Right atrium auricular region (tissue), 2 donors: ENCODE measurements at regions not wholly inside any gene's neighbourhood (a gene's known extent, or its start where the extent isn't known, plus 50 kb on each side); places are given as distances from the start of the nearest gene placed in this dataset.
"Not testable (repeated sequence)": the region's sequence is repeated elsewhere in the genome, so short reads cannot be mapped to it uniquely, and the experiment has no call there.

Source experiments
- DNase-seq: peaks from one replicate; pipeline ENCODE4 v3.0.0-alpha.2; 2019; ENCODE audit warnings: low spot score
- H3K27ac ChIP-seq, 2 donors: fragments of 200-600 bp; sonication (generic); 1 replicate in 1 of 2; 2 replicates in 1 of 2; pipeline ENCODE4 v1.5.1; 2016 to 2019
- H3K27me3 ChIP-seq, 2 donors: fragments of 200-600 bp; sonication (generic); one replicate each; pipeline versions ENCODE4 v1.5.1 to v1.6.0; 2017 to 2019
- H3K36me3 ChIP-seq: fragments of 200-600 bp; sonication (generic); one replicate; pipeline ENCODE4 v1.5.1; 2016
- H3K4me1 ChIP-seq, 2 donors: fragments of 200-600 bp; sonication (generic); one replicate each; pipeline versions ENCODE4 v1.5.1 to v1.6.0; 2017 to 2019
- H3K4me3 ChIP-seq, 2 donors: fragments of 200-600 bp; sonication (generic); 1 replicate in 1 of 2; 2 replicates in 1 of 2; pipeline ENCODE4 v1.5.1; 2017 to 2019; ENCODE audit warnings: mild to moderate bottlenecking in 1 of 2, moderate library complexity in 1 of 2
- H3K9me3 ChIP-seq, 2 donors: fragments of 200-600 bp; sonication (generic); one replicate each; pipeline ENCODE4 v1.5.1; 2019
- TF ChIP-seq, protein P1 (sequence below), 2 donors: fragments of 200-600 bp; sonication (generic); IDR thresholded peaks; one replicate each; pipeline ENCODE4 v1.5.1; 2019; ENCODE audit warnings: antibody characterized with exemption in 2 of 2

DNA sequence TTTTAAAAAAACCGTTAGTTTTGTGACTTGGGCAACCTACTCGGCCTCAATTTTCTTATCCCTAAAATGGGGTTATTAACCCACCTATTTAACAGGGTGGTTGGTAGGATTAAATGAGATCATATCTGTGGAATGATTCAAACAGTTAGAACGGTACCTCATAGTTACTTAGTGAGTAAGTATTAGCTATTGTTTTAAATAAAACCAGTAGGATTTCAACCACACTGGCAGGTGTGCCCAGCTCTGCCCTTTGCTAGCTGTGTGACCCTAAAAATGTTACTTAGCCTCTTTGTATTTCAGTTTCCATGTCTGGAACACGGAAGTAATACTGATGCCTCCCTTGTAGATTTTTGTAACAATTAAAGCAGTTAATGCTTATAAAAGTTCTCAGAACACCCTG, 225.8 kb upstream of the SPRY1 start:
- TF ChIP-seq, protein P1, sequence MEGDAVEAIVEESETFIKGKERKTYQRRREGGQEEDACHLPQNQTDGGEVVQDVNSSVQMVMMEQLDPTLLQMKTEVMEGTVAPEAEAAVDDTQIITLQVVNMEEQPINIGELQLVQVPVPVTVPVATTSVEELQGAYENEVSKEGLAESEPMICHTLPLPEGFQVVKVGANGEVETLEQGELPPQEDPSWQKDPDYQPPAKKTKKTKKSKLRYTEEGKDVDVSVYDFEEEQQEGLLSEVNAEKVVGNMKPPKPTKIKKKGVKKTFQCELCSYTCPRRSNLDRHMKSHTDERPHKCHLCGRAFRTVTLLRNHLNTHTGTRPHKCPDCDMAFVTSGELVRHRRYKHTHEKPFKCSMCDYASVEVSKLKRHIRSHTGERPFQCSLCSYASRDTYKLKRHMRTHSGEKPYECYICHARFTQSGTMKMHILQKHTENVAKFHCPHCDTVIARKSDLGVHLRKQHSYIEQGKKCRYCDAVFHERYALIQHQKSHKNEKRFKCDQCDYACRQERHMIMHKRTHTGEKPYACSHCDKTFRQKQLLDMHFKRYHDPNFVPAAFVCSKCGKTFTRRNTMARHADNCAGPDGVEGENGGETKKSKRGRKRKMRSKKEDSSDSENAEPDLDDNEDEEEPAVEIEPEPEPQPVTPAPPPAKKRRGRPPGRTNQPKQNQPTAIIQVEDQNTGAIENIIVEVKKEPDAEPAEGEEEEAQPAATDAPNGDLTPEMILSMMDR (IDR thresholded peaks at IDR 0.05), result no peak
- no peak overlapping the region for H3K27ac ChIP-seq
- DNase-seq, result no peak
- no peaks in the 10 kb centered on the region for H3K36me3 ChIP-seq
- H3K27me3 ChIP-seq, result no peaks in the 10 kb centered on the region
- no peaks in the 10 kb centered on the region for H3K4me1 ChIP-seq
- H3K9me3 ChIP-seq, result no peaks in the 10 kb centered on the region
- no peak overlapping the region for H3K4me3 ChIP-seq

DNA sequence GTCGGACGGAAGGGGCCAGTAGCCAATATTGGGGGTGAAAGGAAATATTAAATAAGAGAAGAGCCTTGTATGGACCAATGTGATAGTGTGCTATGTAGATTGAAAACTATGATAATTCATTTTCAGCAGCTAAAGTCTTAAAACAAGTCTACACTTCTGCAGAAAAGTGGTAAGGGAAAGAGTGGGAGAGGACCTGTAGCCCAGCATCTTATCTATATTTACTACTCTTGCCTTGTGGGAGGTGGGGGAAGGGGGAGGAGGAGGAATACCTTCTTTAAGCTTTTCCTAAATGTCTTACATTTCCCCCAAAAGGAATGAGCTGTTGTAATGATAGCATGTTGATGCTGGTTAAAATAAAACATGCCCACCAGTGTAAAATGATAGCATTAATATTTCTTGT, 220.0 kb upstream of the SPRY1 start:
- DNase-seq, result no peak
- H3K4me1 ChIP-seq, result no peaks in the 10 kb centered on the region
- TF ChIP-seq, protein P1 (IDR thresholded peaks at IDR 0.05), result no peak
- H3K4me3 ChIP-seq, result no peak overlapping the region
- H3K36me3 ChIP-seq, result no peaks in the 10 kb centered on the region
- H3K9me3 ChIP-seq, result no peaks in the 10 kb centered on the region
- H3K27me3 ChIP-seq, result no peaks in the 10 kb centered on the region
- H3K27ac ChIP-seq, result no peak overlapping the region

DNA sequence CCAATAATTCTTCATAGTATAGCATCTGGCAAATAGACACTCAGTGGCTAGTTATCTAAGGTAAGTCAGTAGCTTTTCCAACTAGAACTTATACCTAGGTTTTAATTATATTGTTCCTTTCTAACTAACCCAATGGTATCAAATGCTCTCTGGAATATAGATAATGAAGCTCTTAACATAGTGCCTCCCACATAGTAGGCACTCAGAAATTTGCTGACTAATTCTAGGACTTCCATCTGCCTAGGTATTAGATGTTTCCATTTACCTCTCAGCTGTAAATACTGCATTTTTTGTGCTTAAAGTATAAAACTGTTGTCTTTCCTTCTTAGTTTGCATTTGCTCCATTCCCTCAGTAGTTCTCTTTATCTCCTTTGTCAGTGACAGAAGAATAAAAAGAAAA, 214.3 kb upstream of the SPRY1 start:
- DNase-seq, result no peak
- Histone ChIP-seq H3K9me3 (no peaks in the 10 kb centered on the region), H3K36me3 (no peaks in the 10 kb centered on the region), H3K4me3 (no peak overlapping the region), H3K27ac (no peak overlapping the region), H3K27me3 (no peaks in the 10 kb centered on the region), H3K4me1 (no peaks in the 10 kb centered on the region)
- TF ChIP-seq, protein P1 (IDR thresholded peaks at IDR 0.05), result no peak

DNA sequence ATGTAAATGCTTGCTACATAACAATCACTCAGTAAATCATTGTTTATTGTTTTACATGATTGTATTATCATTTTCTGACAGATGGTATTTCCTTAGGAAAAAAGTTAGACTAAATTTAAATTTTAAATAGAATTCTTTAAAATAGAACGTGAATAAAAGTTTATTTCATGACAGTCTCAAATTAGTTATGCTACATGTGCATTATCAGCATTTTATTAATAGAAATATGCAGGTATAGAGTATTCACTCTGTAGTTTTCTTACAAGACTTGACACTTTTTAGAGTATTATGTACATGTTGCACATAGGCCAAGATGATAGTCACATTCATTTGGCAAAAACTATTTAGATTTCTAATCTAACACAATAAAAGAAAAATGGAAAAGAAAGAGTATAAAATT, 213.3 kb upstream of the SPRY1 start:
- H3K9me3 ChIP-seq, result no peaks in the 10 kb centered on the region
- H3K36me3 ChIP-seq, result no peaks in the 10 kb centered on the region
- no peaks in the 10 kb centered on the region for H3K27me3 ChIP-seq
- DNase-seq, result no peak
- no peak overlapping the region for H3K27ac ChIP-seq
- no peak overlapping the region for H3K4me3 ChIP-seq
- no peaks in the 10 kb centered on the region for H3K4me1 ChIP-seq
- TF ChIP-seq, protein P1 (IDR thresholded peaks at IDR 0.05), result no peak

DNA sequence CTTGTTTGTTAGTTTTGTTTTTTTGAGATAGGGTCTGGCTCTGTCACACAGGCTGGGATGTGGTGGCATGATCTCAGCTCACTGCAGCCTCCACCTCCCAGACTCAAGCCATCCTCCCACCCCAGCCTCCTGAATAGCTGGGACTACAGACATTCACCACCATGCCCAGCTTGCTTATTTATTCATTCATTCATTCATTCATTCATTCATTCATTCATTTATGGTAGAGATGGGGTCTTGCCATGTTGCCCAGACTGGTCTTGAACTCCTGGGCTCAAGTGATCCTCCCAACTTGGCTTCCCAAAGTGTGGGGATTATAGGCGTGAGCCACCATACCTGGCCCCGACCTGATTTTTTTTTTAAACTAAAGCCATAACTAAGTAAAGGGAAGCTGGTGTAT, 212.8 kb upstream of the SPRY1 start:
- not testable (repeated sequence) for H3K9me3 ChIP-seq, H3K4me3 ChIP-seq, H3K4me1 ChIP-seq, H3K27me3 ChIP-seq, DNase-seq, H3K27ac ChIP-seq, H3K36me3 ChIP-seq

DNA sequence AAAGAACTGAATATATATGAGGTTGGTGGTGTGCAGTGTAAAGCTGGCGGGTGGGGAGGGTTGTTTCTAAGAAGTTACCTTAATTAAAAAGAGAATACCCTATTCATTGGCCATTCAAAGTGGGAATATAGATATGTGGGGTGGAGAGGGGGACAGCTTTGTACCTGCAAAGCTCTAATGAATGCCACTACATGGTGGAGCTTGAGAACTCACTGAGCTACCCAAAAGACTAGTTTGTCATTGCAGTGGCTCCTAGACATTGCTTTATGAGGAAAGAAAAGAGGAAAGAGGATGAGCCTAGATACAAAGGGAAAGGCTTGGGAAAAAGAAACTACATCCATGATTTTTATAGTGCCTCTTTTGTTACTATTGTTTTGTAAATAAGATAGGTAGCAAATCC, 209.9 kb upstream of the SPRY1 start:
- H3K27ac ChIP-seq, result no peak overlapping the region
- H3K4me3 ChIP-seq, result no peak overlapping the region
- TF ChIP-seq, protein P1 (IDR thresholded peaks at IDR 0.05), result no peak
- H3K9me3 ChIP-seq, result no peaks in the 10 kb centered on the region
- H3K27me3 ChIP-seq, result no peaks in the 10 kb centered on the region
- H3K36me3 ChIP-seq, result no peaks in the 10 kb centered on the region
- DNase-seq, result no peak
- H3K4me1 ChIP-seq, result no peaks in the 10 kb centered on the region
